GM18507 (cell line): ENCODE measurements at regions not wholly inside any gene's neighbourhood (a gene's known extent, or its start where the extent isn't known, plus 50 kb on each side); places are given as distances from the start of the nearest gene placed in this dataset.
"Not testable (repeated sequence)": the region's sequence is repeated elsewhere in the genome, so short reads cannot be mapped to it uniquely, and the experiment has no call there.

Experiments
- DNase-seq: peaks from one replicate; pipeline ENCODE4 v3.0.0; 2011; ENCODE audit warnings: low read depth; ENCODE audit not compliant: insufficient read length; ENCODE audit errors: extremely low spot score
- FAIRE-seq: peaks from 2 replicates; lab custom pipeline; 2011; peaks lifted over from hg19 to GRCh38; lab: Jason Lieb, UNC

DNA sequence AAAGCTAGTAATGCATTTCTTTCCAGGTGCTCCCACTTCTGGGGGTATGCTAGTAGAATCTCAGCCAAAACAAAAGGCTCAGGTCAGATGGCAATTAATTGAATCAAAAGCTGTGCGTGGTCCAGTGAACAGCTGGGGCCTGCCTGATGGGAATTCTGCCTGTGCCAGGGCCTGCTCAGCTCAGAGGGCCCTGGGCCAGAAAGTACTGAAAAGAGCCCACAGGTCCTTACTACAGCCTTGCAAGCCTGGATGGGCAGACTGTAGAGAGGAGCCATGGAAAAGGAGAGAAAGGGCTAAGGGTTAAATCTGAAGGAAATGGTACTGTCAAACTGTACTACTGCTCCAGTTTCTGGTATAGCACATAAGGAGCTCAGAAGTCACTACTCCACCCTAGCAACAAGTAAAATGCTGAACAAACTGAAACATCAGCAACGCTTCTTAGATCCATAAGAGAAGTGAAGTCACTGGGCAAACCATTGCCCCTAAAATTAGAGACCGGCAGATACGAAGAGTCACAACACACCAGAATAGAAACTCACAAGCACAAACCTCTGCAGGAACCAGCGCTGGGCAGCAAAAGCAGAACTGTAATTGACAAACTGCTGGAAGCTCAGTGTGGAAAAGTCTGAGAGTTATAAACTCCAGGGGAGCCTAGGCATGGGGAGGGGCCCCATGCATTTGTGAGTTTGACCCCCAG is 121.1 kb upstream of the SYT6 start:
- no peak for DNase-seq
- FAIRE-seq = no peak

DNA sequence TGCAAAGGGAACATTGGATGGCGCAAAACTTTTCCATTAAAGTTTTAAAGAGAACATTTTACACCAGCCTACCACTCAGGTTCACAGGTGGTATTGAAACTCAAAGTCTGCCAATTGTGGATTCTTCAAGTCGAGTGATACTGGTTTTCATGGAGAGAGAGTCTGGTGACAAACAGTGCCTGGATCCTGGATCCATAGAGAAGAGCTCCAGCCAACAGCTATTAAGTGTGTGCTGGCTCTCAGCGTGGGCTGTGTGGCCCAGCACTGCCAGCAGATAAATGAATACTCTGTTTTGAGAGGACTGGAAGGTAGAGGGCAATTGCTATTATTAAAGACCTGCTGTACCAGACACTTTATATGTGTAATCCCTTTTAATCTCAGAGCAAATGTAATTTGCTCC is 118.9 kb upstream of the SYT6 start:
- DNase-seq (no peak), FAIRE-seq (no peak)

DNA sequence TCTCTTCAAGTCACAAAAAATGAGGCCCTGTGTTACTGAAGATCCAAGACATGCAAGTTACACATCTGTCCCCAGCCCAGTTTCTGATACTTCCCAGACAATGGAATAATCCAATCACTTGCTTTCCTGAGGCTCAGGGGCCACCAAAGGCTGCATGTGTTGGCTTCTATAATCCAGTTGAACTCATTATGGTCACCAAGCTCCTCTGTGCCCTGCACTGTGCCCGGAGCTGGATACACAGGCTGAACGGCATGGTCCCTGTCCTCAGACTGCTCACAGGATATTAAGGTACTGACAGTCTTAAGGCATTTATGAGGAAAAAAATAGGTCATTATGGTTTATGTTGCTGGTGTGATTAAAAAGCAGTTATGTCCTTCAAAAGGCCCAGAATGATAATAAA is 117.0 kb upstream of the SYT6 start:
- FAIRE-seq = no peak

DNA sequence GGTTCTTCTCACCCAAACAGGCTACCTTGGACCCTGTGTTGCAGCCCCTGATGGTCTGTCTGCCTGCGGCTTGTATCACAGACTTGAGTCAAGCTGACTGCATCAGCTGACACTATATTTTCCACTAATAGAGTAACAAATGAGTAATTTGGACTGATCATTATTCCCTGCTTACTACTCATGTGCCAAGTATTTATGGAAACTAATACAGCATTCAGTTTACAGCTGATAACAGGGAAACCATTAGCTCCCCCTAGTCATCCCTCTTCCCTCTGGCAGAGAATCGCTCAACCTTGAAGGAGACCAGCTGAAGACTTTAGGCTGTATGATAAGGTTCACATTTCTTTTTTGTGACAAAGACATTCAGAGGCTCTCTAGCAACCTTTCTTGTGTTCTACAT is 116.6 kb upstream of the SYT6 start:
- FAIRE-seq = no peak
- no peak for DNase-seq

More for the DNA sequence above, 117.0 kb upstream of the SYT6 start:
- no peak for DNase-seq

DNA sequence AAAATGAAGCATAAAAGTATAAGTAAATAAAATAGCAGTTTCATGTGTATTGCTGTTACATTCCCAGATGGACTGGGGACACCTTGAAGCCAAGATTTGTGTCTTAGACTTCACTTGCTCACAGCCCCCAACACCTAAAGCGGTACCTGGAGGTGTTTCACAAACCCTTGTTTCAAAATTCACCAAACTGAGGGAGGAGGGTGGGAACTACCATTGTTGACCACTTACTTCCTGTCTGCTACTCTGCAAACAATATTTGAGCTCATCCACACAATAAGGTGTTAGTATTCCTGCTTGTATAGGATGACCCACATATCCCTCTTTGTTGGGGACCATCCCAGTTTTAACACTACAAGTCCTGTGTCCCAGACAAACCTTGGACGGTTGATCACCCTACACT is 115.9 kb upstream of the SYT6 start:
- no peak for DNase-seq
- FAIRE-seq = no peak

DNA sequence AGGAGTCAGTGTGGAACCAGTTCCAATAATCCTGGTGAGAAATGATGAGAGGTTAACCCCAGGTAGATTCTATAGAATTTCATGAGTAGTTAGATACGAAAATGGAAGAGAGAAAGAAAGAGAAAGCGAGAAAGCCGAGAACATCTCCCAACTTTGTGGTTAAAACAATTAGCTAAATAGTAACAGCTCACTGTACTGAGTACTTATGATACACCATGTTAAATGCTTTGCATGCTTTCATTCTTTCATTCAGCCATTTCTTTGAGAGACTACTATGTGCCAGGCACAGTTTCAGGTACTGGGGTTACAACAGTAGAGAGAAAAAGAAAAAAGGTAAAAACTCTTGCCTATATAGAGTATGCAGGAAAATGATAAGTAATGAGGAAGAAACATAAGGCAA is 109.7 kb upstream of the SYT6 start:
- FAIRE-seq (peak; percentile 93), DNase-seq (peak; percentile 23)

DNA sequence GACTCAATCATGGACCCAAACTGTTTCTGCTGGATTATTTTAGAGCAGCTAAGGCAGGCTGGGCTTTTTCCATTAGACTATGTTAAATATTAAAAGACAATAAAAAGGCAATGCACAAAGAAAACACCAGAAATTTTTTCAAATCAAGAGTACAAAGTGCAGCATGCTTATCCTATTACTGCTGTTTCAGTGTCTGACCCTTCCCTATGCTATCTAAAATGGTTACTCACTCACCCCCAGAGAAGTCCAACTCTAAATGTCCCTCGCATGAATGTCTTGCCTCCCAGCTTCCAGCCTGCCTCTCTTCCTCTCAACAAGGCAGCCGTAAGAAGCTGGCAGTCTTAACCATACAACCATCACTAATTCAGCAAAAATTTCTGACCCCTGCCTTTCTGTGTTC is 108.7 kb upstream of the SYT6 start:
- no peak for DNase-seq
- no peak for FAIRE-seq

DNA sequence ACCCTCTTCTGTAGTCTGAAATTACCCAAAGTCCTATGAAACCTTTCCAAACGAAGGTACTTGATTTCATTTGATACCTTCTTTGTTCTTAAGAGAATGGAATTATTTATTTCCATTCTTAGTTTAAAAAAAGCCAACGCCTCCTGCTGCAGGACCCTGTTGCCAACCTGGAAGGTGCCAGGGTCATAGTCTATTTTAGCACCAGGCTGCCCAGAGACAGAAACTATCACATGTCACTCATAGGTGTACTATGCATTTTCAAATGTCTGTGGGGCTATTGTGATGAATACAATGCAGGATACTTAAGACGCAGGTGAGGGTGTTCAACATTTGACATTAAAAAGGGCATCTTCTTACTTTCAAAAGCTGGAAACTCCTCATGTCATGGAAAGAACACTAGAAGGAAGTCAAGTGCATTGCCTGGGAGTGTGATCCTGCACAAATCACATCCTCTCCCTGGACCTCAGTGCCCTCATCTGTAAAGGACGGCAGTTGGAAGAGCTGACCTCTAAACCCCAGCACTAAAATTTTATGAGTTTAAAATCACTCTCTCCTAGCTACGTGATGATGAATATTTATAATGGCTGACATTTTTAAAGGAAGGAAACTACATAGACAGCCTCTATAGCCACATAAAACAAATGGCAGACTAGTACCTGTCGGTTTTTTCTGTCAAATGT is 107.3 kb upstream of the SYT6 start:
- DNase-seq (no peak), FAIRE-seq (no peak)

DNA sequence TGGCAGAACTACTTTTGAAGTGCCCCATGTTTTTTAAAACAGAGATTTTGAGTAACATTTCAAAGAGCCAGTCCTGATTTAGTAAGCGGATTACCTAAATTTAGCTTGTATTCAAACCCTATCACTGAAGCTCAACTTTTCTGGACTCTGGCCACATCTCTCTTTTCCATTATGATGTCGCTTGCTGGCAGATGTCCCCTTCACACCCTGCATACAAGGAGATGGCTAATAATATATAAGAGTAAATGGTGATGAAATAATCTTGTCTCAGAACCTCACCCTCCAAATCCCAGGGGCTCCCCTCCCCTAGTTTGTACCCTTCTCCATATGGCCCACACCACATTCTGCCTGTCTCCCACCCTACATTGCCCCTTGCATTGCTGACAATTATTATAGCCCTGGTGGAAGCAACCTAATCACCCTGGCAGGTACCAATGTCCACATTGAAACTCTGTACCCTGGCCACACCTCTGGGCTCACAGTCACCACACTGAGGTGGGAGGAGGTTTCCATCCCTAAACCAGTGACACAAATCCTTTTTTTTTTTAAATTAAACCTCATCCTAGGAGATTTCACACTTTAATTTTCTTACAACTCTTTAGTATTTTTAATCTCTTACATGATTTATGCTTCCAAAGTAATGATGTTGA is 106.0 kb upstream of the SYT6 start:
- FAIRE-seq = no peak
- DNase-seq = no peak

DNA sequence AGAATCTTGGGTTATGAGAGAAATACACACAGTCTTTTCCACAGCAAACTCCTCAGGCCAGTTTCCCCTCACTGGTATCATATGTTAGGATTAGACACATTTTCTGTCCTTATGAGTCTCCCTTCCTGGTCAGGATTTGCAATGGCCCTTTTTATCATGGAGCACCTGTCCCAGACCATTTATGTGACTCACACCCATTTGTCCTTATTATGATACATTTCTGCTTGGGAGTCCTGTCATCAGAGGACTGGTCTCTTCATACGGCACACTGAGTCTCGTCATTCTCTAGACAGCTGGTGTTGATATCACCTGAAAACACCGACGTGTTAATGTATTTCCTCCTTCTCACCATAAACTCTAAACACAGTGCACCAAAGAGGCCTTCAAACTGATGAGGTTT is 105.0 kb upstream of the SYT6 start:
- DNase-seq (no peak), FAIRE-seq (no peak)

DNA sequence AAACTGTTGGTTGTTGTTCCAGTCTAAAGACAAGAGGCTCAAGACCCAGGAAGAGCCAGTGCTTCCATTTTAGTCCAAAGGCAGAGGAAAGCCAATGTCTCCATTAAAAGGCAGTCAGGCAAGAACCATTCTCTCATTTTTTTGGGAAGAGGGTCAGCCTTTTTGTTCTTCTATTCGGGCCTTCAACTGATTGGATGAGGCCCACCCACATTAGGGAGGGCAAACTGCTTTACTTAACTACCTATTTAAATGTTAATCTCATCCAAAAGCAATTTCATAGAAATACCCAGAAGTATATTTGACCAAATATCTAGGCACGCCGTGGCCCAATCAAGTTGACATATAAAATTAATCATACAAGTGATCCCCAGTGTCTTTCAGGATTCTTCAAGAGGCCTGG is 104.4 kb upstream of the SYT6 start:
- DNase-seq (no peak), FAIRE-seq (no peak)

DNA sequence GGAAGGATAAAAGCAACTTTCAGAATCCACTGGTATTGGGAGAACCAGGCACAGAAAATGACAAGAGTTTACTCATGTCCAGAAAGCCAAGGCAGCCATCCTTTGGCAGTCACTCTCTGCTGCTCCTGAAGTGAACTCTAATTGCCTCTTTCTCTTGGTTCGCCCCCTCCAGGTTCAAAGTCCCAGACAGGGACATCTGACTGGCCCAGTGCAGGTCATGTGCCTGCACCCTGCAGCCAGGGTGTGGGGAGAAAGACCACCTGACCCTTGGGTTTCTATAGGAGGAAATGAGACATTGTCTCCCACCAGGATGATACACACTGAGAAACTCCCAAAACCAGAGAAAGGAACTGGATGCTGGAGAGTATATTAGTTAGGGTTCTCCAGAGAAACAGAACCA is 103.9 kb upstream of the SYT6 start:
- FAIRE-seq = no peak

DNA sequence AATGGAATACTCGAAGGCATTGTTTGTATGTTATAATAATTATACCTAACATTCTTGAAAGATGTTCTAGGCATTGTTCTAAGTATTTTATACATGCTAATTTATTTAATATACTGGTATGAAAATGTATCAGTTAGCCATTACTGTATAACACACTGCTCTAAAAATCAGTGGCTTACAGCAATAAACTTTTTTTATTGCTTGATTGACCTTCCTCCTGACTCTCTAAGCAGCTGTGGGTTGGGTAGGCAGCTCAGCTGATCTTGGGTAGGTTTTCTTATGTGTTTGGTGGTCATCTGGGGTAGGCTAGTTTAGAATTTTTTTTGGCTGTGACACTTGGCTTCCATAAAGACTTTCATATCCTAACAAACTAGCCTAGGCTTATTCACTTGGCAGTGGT is 100.2 kb upstream of the SYT6 start:
- FAIRE-seq (no peak), DNase-seq (no peak)

More for the DNA sequence above, 103.9 kb upstream of the SYT6 start:
- no peak for DNase-seq

DNA sequence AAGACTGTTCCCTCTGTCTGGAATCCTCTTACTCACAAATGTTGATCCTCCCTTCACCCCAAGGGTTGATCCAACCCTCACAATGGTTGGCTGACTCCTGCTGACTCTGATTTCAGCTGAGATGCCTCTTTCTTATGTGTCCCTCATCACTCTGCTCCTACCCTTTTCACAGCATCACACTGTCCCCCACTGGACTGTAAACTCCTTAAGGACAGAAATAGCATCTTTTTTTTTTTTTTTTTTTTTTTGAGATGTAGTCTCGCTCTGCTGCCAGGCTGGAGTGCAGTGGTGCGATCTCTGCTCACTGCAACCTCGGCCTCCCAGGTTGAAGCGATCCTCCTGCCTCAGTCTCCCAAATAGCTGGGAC is 97.9 kb upstream of the SYT6 start:
- DNase-seq (no peak), FAIRE-seq (no peak)

DNA sequence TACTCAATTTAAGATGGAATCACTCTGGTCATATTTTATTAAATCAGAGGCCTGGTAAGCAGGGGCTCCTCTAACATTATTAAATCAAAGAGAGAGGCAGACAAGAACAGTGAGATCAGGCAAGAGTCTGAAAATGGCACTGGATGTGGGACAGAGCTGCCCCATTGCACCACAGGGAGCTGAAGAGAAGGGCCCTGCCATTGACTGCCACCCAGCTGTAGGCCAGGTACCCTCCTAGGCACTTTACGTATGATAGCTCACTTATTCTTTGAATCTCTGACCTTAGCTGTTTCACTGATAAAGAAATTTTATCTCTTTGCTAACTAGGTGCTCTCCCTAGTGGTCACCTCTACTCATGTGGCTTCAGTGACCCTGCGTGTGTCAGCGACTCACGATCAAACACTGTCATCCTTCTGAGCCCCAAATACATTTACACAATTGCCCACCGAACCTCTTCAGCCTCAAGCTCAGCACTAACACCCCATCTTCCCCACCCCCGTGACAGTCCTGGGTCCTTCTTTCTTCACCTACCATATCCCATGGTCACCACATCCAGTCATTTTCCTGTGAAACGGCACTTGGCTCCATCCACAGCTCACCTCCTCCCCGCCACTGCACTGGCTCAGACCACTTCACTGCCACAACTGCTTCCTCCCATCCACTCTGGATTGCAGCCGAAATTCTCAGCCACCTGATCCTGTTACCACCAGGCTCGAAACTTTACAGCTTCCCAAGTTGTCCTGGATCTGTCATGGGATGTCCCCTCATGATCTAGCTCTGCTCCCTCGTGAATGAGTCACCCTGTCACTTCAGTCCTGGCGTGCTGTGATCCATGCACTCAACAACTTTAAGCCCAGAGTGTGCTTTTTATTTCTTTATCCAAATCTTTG is 97.3 kb upstream of the SYT6 start:
- DNase-seq (no peak), FAIRE-seq (no peak)

DNA sequence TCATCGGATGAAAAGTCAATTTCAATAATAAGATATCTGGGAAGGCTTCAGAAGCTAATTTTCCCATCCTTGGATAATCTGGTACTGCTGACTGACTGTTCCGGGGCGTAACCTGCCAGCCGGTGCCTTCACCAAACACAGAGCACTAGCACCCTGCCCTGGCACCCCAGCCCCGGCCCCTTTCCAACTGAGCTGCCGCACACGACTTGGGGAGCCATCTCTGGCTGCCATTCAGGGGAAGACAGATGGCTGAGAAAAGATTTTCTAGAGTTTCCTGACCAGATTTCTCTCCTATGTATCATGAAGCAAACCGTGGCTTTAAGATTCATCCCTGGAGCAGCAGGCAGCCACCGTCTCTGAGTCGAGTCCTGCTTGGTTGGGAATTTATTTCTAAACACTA is 96.0 kb upstream of the SYT6 start:
- no peak for DNase-seq
- no peak for FAIRE-seq

DNA sequence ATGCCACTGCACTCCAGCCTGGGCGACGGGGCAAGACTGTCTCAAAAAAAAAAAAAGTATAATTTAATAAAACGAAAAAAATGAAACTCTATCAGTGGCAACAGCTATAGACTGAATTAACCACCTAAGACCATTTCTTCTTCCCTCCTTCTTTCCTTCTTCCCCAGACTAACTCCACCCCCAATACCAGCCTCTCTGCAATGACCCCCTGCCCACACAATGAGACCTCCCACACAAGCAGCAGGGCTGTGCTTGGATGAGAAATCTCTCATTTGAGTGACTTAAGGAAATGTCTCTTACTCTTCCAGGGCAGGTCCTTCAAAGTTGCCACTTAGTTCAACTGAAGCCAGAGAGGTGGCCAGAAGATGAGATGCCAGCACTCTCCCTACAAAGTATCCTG is 94.5 kb upstream of the SYT6 start:
- FAIRE-seq (no peak), DNase-seq (no peak)

DNA sequence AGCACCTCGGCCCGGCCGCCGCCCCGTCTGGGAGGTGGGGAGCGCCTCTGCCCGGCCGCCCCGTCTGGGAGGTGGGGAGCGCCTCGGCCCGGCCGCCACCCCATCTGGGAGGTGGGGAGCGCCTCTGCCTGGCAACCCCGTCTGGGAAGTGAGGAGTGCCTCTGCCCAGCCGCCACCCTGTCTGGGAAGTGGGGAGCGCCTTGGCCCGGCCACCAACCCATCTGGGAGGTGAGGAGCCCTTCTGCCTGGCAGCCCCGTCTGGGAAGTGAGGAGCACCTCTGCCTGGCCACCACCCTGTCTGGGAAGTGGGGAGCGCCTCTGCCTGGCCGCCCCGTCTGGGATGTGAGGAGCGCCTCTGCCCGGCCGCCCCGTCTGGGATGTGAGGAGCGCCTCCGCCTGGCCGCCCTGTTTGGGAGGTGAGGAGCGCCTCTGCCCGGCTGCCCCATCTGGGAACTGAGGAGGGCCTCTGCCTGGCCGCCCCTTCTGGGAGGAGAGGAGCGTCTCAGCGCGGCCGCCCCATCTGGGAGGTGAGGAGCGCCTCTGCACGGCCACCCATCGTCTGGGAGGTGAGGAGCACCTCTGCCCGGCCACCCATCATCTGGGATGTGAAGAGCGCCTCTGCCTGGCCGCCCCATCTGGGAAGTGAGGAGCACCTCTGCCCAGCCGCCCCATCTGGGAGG is 89.0 kb upstream of the SYT6 start:
- DNase-seq, FAIRE-seq: not testable (repeated sequence)

DNA sequence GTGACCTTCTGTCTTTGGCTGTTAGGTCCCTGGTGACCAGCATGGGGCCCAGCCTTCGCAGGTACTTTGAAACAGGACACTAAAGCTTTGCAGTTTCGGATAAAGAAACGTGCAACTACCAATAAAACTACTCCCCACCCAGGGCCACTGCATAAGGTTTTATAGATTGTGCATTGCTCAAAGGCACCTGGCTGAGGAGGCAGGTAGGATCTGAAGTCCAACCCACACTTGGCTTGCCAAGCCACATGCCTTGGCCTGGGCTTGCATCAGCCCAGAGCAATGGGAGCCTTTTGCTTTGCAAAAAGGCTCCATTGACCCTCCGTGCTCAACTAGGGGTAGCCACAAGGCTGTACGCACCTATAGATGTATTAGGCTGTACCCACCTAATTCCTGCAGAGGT is 84.4 kb upstream of the SYT6 start:
- DNase-seq (no peak), FAIRE-seq (no peak)

DNA sequence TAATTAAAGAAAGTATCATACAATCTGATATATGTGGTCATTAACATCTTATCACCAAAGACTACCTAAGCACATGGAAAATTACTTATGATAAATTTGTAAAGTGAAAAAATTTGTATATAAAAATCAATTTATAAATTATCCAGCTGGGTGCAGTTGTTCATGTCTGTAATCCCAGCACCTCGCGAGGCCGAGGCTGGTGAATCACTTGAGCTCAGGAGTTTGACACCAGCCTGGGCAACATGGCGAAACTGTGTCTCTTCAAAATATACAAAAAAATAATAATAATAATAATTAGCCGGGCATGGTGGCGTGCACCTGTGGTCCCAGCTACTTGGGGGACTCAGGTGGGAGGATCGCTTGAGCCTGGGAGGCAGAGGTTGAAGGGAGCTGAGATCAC is 82.8 kb upstream of the SYT6 start:
- DNase-seq (no peak), FAIRE-seq (no peak)
